ENCODE measurements at regions not wholly inside any gene's neighbourhood (a gene's known extent, or its start where the extent isn't known, plus 50 kb on each side); places are given as distances from the start of the nearest gene placed in this dataset.

- TF ChIP-seq, protein P1, sequence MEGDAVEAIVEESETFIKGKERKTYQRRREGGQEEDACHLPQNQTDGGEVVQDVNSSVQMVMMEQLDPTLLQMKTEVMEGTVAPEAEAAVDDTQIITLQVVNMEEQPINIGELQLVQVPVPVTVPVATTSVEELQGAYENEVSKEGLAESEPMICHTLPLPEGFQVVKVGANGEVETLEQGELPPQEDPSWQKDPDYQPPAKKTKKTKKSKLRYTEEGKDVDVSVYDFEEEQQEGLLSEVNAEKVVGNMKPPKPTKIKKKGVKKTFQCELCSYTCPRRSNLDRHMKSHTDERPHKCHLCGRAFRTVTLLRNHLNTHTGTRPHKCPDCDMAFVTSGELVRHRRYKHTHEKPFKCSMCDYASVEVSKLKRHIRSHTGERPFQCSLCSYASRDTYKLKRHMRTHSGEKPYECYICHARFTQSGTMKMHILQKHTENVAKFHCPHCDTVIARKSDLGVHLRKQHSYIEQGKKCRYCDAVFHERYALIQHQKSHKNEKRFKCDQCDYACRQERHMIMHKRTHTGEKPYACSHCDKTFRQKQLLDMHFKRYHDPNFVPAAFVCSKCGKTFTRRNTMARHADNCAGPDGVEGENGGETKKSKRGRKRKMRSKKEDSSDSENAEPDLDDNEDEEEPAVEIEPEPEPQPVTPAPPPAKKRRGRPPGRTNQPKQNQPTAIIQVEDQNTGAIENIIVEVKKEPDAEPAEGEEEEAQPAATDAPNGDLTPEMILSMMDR (IDR thresholded peaks at IDR 0.05), result no peak
- TF ChIP-seq POLR2A (IDR thresholded peaks at IDR 0.05), result no peak
These were observed 498.9 kb upstream of the WWC1 start for GRCh38 chr5:167792514-167792913.
